ENCODE measurements at regions not wholly inside any gene's neighbourhood (a gene's known extent, or its start where the extent isn't known, plus 50 kb on each side); places are given as distances from the start of the nearest gene placed in this dataset.
"Not testable (repeated sequence)": the region's sequence is repeated elsewhere in the genome, so short reads cannot be mapped to it uniquely, and the experiment has no call there.

- Histone ChIP-seq H3K9me3 (replicated peaks in 1 of 11) (no peaks in the 10 kb centered on the region), H3K27me3 (no peaks in the 10 kb centered on the region), H3K36me3 (no peaks in the 10 kb centered on the region), H3K4me1 (no peaks in the 10 kb centered on the region), H3K4me2 (no peak overlapping the region), H3K9ac (no peak overlapping the region), H4K20me1 (no peaks in the 10 kb centered on the region), H3K4me3 (no peak overlapping the region), H3K27ac (no peak overlapping the region)
- TF ChIP-seq Cebpa-rat (IDR thresholded peaks at IDR 0.05): no peak
Observed at GRCh38 chr10:44578271-44578670, 193.4 kb upstream of the CXCL12 start.

- H3K9ac ChIP-seq; H3K4me2 ChIP-seq; H3K27ac ChIP-seq; H3K36me3 ChIP-seq; H3K4me1 ChIP-seq; H3K4me3 ChIP-seq; H3K9me3 ChIP-seq (replicated peaks in 1 of 11); H3K27me3 ChIP-seq; H4K20me1 ChIP-seq: not testable (repeated sequence)
Observed at GRCh38 chr10:44578963-44579362, 194.1 kb upstream of the CXCL12 start.

- H3K4me2 ChIP-seq: no peak overlapping the region
- no peaks in the 10 kb centered on the region for H3K4me1 ChIP-seq
- no peak overlapping the region for H3K27ac ChIP-seq
- no peak overlapping the region for H3K4me3 ChIP-seq
- H3K9ac ChIP-seq: no peak overlapping the region
- TF ChIP-seq Cebpa-rat (IDR thresholded peaks at IDR 0.05): no peak
- peaks cover 0 to 5% (median 0%) of the 10 kb centered on the region in 11 experiments; a peak in 1 of 22 replicates for H4K20me1 ChIP-seq
- no peaks in the 10 kb centered on the region for H3K36me3 ChIP-seq
- no peaks in the 10 kb centered on the region for H3K9me3 ChIP-seq (replicated peaks in 1 of 11)
- no peaks in the 10 kb centered on the region for H3K27me3 ChIP-seq
Observed at GRCh38 chr10:44581996-44582395, 197.1 kb upstream of the CXCL12 start.

GRCh38 chr10:44587488-44588318 is 202.8 kb upstream of the CXCL12 start:
- H3K36me3 ChIP-seq: no peaks in the 10 kb centered on the region
- no peak overlapping the region for H3K27ac ChIP-seq
- no peak overlapping the region for H3K4me3 ChIP-seq
- no peaks in the 10 kb centered on the region for H3K4me1 ChIP-seq
- no peaks in the 10 kb centered on the region for H3K27me3 ChIP-seq
- H3K9ac ChIP-seq: no peak overlapping the region
- no peaks in the 10 kb centered on the region for H3K9me3 ChIP-seq (replicated peaks in 1 of 11)
- H3K4me2 ChIP-seq: no peak overlapping the region
- TF ChIP-seq Cebpa-rat (IDR thresholded peaks at IDR 0.05): no peak
- peaks cover 0 to 5% (median 0%) of the 10 kb centered on the region in 11 experiments; a peak in 1 of 22 replicates for H4K20me1 ChIP-seq

- Histone ChIP-seq H3K4me1 (no peaks in the 10 kb centered on the region), H3K4me2 (no peak overlapping the region)
Observed at GRCh38 chr10:44589181-44589943, 204.5 kb upstream of the CXCL12 start.

GRCh38 chr10:44589944-44590449 is 205.1 kb upstream of the CXCL12 start:
- Histone ChIP-seq H3K9me3 (replicated peaks in 1 of 11) (no peaks in the 10 kb centered on the region), H3K36me3 (no peaks in the 10 kb centered on the region), H3K27me3 (no peaks in the 10 kb centered on the region), H3K4me1 (no peaks in the 10 kb centered on the region), H4K20me1 (peaks cover 0 to 5% (median 0%) of the 10 kb centered on the region in 11 experiments; a peak in 1 of 22 replicates), H3K9ac (no peak overlapping the region), H3K4me2 (no peak overlapping the region), H3K4me3 (no peak overlapping the region), H3K27ac (no peak overlapping the region)
- TF ChIP-seq Cebpa-rat (IDR thresholded peaks at IDR 0.05): no peak

More at GRCh38 chr10:44589181-44589943, 204.5 kb upstream of the CXCL12 start:
- H3K27me3 ChIP-seq: no peaks in the 10 kb centered on the region
- no peak overlapping the region for H3K4me3 ChIP-seq
- no peak for TF ChIP-seq Cebpa-rat (IDR thresholded peaks at IDR 0.05)
- no peak overlapping the region for H3K9ac ChIP-seq
- no peaks in the 10 kb centered on the region for H3K9me3 ChIP-seq (replicated peaks in 1 of 11)
- H3K36me3 ChIP-seq: no peaks in the 10 kb centered on the region
- H3K27ac ChIP-seq: no peak overlapping the region
- H4K20me1 ChIP-seq: peaks cover 0 to 5% (median 0%) of the 10 kb centered on the region in 11 experiments; a peak in 1 of 22 replicates

- Histone ChIP-seq H3K4me2 (no peak overlapping the region), H3K4me3 (no peak overlapping the region), H4K20me1 (no peaks in the 10 kb centered on the region), H3K27ac (no peak overlapping the region), H3K4me1 (no peaks in the 10 kb centered on the region), H3K9ac (no peak overlapping the region), H3K9me3 (replicated peaks in 1 of 11) (no peaks in the 10 kb centered on the region), H3K36me3 (no peaks in the 10 kb centered on the region), H3K27me3 (no peaks in the 10 kb centered on the region)
- no peak for TF ChIP-seq Cebpa-rat (IDR thresholded peaks at IDR 0.05)
Observed at GRCh38 chr10:44591911-44592310, 207.0 kb upstream of the CXCL12 start.

- Histone ChIP-seq H3K27me3 (no peaks in the 10 kb centered on the region), H3K4me3 (no peak overlapping the region), H3K9ac (no peak overlapping the region), H3K27ac (no peak overlapping the region), H3K4me1 (no peaks in the 10 kb centered on the region), H3K36me3 (no peaks in the 10 kb centered on the region), H3K4me2 (no peak overlapping the region), H4K20me1 (no peaks in the 10 kb centered on the region), H3K9me3 (replicated peaks in 1 of 11) (no peaks in the 10 kb centered on the region)
- TF ChIP-seq Cebpa-rat (IDR thresholded peaks at IDR 0.05): no peak
Observed at GRCh38 chr10:44593952-44594351, 209.1 kb upstream of the CXCL12 start.

- H3K27me3 ChIP-seq: no peaks in the 10 kb centered on the region
- no peaks in the 10 kb centered on the region for H3K9me3 ChIP-seq (replicated peaks in 1 of 11)
- H3K4me3 ChIP-seq: no peak overlapping the region
- no peaks in the 10 kb centered on the region for H3K4me1 ChIP-seq
- no peak overlapping the region for H3K27ac ChIP-seq
- H3K9ac ChIP-seq: no peak overlapping the region
- TF ChIP-seq Cebpa-rat (IDR thresholded peaks at IDR 0.05): no peak
- no peak overlapping the region for H3K4me2 ChIP-seq
- no peaks in the 10 kb centered on the region for H4K20me1 ChIP-seq
- H3K36me3 ChIP-seq: no peaks in the 10 kb centered on the region
Observed at GRCh38 chr10:44607116-44607515, 222.2 kb upstream of the CXCL12 start.
